Karpas-422 (cell line): ENCODE measurements at regions not wholly inside any gene's neighbourhood (a gene's known extent, or its start where the extent isn't known, plus 50 kb on each side); places are given as distances from the start of the nearest gene placed in this dataset. TPM values are rescaled to one million over a fixed set of nuclear protein-coding genes. Genes with fewer than 3 reads are reported as not detected.
"Not testable (repeated sequence)": the region's sequence is repeated elsewhere in the genome, so short reads cannot be mapped to it uniquely, and the experiment has no call there.

Experiments used
- DNase-seq: peaks from one replicate; pipeline ENCODE4 v3.0.0-alpha.2; 2015
- H2AFZ ChIP-seq: fragments of 200-600 bp; sonication (generic); 2 replicates; pipeline ENCODE4 v1.6.1; 2014; ENCODE audit warnings: antibody characterized with exemption, low read length, mixed read lengths
- H3K27ac ChIP-seq: fragments of 200-600 bp; sonication (generic); 2 replicates; pipeline ENCODE4 v1.5.1; 2014; ENCODE audit warnings: mild to moderate bottlenecking, low read length, moderate library complexity
- H3K27me3 ChIP-seq: fragments of 200-600 bp; sonication (generic); 2 replicates; pipeline ENCODE4 v1.6.1; 2014; ENCODE audit warnings: low read length, mixed read lengths
- H3K36me3 ChIP-seq: fragments of 200-600 bp; sonication (generic); 2 replicates; pipeline ENCODE4 v1.6.1; 2014; ENCODE audit warnings: low read length, mixed read lengths; ENCODE audit not compliant: insufficient read depth
- H3K4me1 ChIP-seq: fragments of 200-600 bp; sonication (generic); 2 replicates; pipeline ENCODE4 v1.6.1; 2014; ENCODE audit warnings: mild to moderate bottlenecking, low read length, mixed read lengths
- H3K4me2 ChIP-seq: fragments of 200-600 bp; sonication (generic); 2 replicates; pipeline ENCODE4 v1.6.1; 2014; ENCODE audit warnings: low read length, low read depth, mild to moderate bottlenecking; ENCODE audit not compliant: poor library complexity, severe bottlenecking
- H3K4me3 ChIP-seq: fragments of 200-600 bp; sonication (generic); 2 replicates; pipeline ENCODE4 v1.5.1; 2014; ENCODE audit warnings: mild to moderate bottlenecking, antibody characterized with exemption, low read length, mixed read lengths
- H3K79me2 ChIP-seq: fragments of 200-600 bp; sonication (generic); 2 replicates; pipeline ENCODE4 v1.6.1; 2014; ENCODE audit warnings: mild to moderate bottlenecking, low read length, mixed read lengths
- H3K9ac ChIP-seq: fragments of 200-600 bp; sonication (generic); 2 replicates; pipeline ENCODE4 v1.6.0; 2014; ENCODE audit warnings: low read length
- H3K9me2 ChIP-seq: fragments of 200-600 bp; sonication (generic), shearing (Covaris generic); replicated peaks from 2 replicates; pipeline ENCODE4 v1.6.0; 2014; ENCODE audit warnings: mild to moderate bottlenecking, low read length, moderate library complexity; ENCODE audit not compliant: insufficient read depth
- H3K9me3 ChIP-seq: fragments of 300-700, 200-600 bp; sonication (generic); 2 replicates; pipeline ENCODE4 v1.6.1; 2014; ENCODE audit warnings: low read length, mixed read lengths
- H4K20me1 ChIP-seq: fragments of 200-600 bp; sonication (generic); 2 replicates; pipeline ENCODE4 v1.6.1; 2014; ENCODE audit warnings: mild to moderate bottlenecking, antibody characterized with exemption, low read length, low read depth; ENCODE audit not compliant: insufficient read depth
- small RNA-seq: library from RNA; depleted of rRNA; stranded (forward); fragments of <200 nt; gene quantifications from one replicate; pipeline ENCODE3, GENCODE V24; 2014

- not testable (repeated sequence) for H3K4me2 ChIP-seq, H3K79me2 ChIP-seq, H3K36me3 ChIP-seq
Observed at GRCh38 chr17:22551695-22552415, 859.5 kb downstream of the KCNJ18 start.

GRCh38 chr17:22569459-22570143, 877.3 kb downstream of the KCNJ18 start:
- DNase-seq, result no peak
- Histone ChIP-seq H3K27ac (no peak overlapping the region), H3K4me1 (no peaks in the 10 kb centered on the region), H3K36me3 (no peaks in the 10 kb centered on the region), H3K79me2 (no peaks in the 10 kb centered on the region), H4K20me1 (no peaks in the 10 kb centered on the region), H3K4me2 (no peak overlapping the region), H3K9me3 (no peaks in the 10 kb centered on the region), H3K27me3 (no peaks in the 10 kb centered on the region), H3K9ac (no peak overlapping the region), H2AFZ (no peak overlapping the region), H3K9me2 (no peaks in the 10 kb centered on the region), H3K4me3 (no peak overlapping the region)

More at GRCh38 chr17:22551695-22552415, 859.5 kb downstream of the KCNJ18 start:
- not testable (repeated sequence) for H4K20me1 ChIP-seq, H3K27me3 ChIP-seq, H3K9me2 ChIP-seq, H3K9me3 ChIP-seq, H3K4me1 ChIP-seq, DNase-seq, H3K9ac ChIP-seq, H3K27ac ChIP-seq, H2AFZ ChIP-seq, H3K4me3 ChIP-seq

DNA sequence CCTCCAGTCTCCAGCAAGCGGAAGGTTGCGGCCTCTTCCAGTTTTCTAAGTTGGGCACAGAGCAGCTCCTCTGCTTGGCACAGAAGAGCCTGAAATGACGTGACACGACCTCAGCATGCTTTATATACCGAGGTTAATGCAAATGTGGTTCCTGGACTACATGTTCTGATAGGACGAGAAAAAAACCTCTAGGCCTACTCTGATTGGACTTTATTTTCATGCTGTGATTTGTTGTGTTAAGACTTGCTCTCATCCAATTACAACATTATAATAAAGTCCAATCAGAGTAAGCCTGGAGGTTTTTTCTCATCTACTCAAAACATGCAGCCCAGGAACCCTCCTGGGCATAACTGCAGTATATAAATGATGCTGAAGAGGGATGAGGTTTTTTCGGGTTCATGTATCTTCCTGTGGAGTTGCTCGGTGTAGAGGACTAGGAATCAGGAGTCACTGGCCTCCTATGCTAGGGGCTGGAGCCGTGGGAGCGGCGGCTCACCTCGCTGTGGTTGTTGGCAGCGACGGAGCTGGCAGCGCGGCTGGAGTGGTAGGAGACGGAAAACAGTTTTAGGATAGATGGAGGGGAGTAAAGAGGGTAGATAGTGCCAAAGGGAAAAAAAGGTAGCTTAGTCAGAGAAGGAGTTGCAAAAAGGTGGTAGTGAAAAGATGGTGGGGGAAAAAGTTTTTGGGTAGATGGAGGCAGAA, 878.0 kb downstream of the KCNJ18 start:
- Histone ChIP-seq H3K27me3 (no peaks in the 10 kb centered on the region), H3K9ac (no peak overlapping the region), H3K9me3 (no peaks in the 10 kb centered on the region), H3K4me1 (no peaks in the 10 kb centered on the region), H3K4me3 (no peak overlapping the region), H2AFZ (no peak overlapping the region), H3K27ac (no peak overlapping the region), H3K36me3 (no peaks in the 10 kb centered on the region), H3K4me2 (no peak overlapping the region), H3K79me2 (no peaks in the 10 kb centered on the region), H3K9me2 (no peaks in the 10 kb centered on the region), H4K20me1 (no peaks in the 10 kb centered on the region)
- DNase-seq, result no peak

GRCh38 chr17:22599322-22599721, 907.0 kb downstream of the KCNJ18 start:
- H3K79me2 ChIP-seq, result no peaks in the 10 kb centered on the region
- no peaks in the 10 kb centered on the region for H4K20me1 ChIP-seq
- no peak overlapping the region for H3K4me3 ChIP-seq

GRCh38 chr17:22600644-22601298, 908.4 kb downstream of the KCNJ18 start:
- H3K9ac ChIP-seq, result no peak overlapping the region
- no peaks in the 10 kb centered on the region for H3K36me3 ChIP-seq
- DNase-seq, result peak; percentile 88
- H3K4me1 ChIP-seq, result no peaks in the 10 kb centered on the region
- no peak overlapping the region for H3K27ac ChIP-seq
- H3K4me2 ChIP-seq, result no peak overlapping the region
- no peak overlapping the region for H2AFZ ChIP-seq
- H4K20me1 ChIP-seq, result no peaks in the 10 kb centered on the region
- no peaks in the 10 kb centered on the region for H3K79me2 ChIP-seq
- no peaks in the 10 kb centered on the region for H3K9me3 ChIP-seq
- H3K27me3 ChIP-seq, result no peaks in the 10 kb centered on the region
- no peak overlapping the region for H3K4me3 ChIP-seq
- H3K9me2 ChIP-seq, result no peaks in the 10 kb centered on the region

More at GRCh38 chr17:22599322-22599721, 907.0 kb downstream of the KCNJ18 start:
- Histone ChIP-seq H2AFZ (no peak overlapping the region), H3K4me2 (no peak overlapping the region), H3K9ac (no peak overlapping the region), H3K36me3 (no peaks in the 10 kb centered on the region), H3K27ac (no peak overlapping the region), H3K9me2 (no peaks in the 10 kb centered on the region), H3K4me1 (no peaks in the 10 kb centered on the region), H3K27me3 (no peaks in the 10 kb centered on the region), H3K9me3 (no peaks in the 10 kb centered on the region)
- DNase-seq, result no peak

Small RNA genes lying in the stretch of these regions (small RNA-seq; reads per million reads assigned to genes)
- gene ABBA01006766.1 (not detected), gene NMTRS-TGA3-1 (not detected)
